ENCODE measurements at regions not wholly inside any gene's neighbourhood (a gene's known extent, or its start where the extent isn't known, plus 50 kb on each side); places are given as distances from the start of the nearest gene placed in this dataset.

DNA sequence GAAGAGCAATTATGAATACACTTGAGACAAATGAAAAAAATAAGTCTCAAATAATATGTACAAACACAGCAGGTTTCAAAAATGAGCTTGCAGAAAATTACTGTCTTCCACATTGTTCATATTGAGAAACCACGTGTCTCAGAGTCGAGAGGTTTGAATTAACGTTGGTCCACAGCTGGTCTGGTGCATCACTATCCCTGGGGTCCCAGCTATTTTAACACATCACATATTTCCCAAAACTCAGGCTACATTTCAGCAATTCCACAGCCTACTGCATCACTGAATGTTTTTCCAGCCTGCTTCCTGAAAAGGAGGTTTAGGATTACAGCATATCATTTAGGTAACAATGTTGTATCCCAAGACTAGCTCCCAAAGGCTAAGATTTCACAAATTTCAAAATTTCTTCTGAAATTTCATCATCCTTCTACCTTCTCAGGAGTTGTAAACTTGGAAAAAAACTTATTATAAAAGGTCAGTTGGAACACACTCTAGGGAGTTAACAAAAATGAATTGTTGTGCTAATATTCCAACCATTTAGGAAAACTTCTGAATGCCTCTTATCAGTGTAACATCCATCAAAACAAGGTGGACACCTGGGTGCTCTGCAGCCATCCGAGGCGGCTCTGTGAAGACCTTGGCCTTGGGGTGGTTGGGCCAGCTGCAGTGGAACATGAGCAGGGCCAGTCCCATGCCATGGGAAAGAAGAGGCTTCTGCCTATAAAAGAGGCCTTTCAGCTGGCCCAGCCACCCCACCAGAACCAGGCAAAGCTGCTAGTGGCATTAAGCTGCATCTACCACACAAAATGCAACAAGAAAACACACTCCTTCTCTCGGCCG lies 198.1 kb upstream of the RBBP8 start:
- no peak overlapping the region for H3K4me3 ChIP-seq (ENCODE audit: low read depth, low read length)
- TF ChIP-seq, protein P1, sequence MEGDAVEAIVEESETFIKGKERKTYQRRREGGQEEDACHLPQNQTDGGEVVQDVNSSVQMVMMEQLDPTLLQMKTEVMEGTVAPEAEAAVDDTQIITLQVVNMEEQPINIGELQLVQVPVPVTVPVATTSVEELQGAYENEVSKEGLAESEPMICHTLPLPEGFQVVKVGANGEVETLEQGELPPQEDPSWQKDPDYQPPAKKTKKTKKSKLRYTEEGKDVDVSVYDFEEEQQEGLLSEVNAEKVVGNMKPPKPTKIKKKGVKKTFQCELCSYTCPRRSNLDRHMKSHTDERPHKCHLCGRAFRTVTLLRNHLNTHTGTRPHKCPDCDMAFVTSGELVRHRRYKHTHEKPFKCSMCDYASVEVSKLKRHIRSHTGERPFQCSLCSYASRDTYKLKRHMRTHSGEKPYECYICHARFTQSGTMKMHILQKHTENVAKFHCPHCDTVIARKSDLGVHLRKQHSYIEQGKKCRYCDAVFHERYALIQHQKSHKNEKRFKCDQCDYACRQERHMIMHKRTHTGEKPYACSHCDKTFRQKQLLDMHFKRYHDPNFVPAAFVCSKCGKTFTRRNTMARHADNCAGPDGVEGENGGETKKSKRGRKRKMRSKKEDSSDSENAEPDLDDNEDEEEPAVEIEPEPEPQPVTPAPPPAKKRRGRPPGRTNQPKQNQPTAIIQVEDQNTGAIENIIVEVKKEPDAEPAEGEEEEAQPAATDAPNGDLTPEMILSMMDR (IDR thresholded peaks at IDR 0.05; ENCODE audit: insufficient read depth, low read length, missing control alignments), result no peak
- POLR2A ChIA-PET, result no interaction called here
- CTCF ChIA-PET, result no interaction called here
- DNase-seq (ENCODE audit: low read depth, low spot score), result peak; percentile 29

DNA sequence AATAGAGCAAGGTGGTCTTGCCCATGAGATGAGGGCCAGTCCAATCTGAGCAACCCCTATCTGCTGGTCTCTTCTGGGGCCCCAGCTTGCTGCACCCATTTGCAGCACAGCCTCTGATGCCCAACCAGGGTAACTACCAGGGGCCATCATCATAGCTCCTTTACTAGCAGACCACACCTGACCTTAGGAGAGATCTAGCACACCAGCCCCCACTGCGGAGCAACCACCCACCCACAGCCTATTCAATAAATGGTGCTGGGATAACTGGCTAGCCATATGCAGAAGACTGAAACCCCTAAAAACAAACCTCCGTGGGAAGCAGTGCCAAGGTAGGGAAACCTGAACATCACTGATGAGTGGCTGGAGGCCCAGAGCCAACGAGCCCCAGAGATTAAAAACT lies 196.1 kb upstream of the RBBP8 start:
- H3K4me3 ChIP-seq (ENCODE audit: low read depth, low read length), result no peak overlapping the region
- TF ChIP-seq, protein P1 (IDR thresholded peaks at IDR 0.05; ENCODE audit: insufficient read depth, low read length, missing control alignments), result no peak
- ChIA-PET CTCF (interaction anchor here (1.6 kb wide), 1 partner anchor 174 kb away, joined by 3 read pairs; no protein-coding TSS in a partner anchor), POLR2A (no interaction called here)
- no peak for DNase-seq (ENCODE audit: low read depth, low spot score)

DNA sequence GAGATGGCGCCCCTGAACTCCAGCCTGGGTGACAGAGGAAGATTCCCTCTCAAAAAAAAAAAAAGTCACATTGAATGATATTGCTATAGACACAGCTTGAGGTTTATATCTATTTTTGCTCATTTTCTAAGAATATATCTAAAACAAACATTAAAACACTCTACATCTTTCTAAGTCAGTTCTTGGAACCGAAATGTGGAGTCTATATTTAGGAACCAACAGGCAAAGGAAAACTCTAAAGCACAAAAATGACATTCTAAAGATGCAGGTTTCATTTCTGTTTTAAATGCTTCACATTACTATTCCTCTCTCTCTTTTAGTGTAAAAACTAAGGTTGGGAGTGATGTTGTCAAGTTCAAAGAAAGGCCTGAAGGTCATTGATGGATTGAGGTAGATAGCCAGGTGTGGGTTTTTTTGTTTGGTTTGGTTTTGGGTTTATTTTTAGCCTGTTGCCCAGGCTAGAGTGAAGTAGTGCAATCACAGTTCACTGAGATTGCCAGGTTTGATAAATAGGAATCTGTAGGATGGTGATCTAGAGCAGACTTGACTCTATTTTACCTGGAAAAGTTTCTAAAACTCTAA lies 194.0 kb upstream of the RBBP8 start:
- TF ChIP-seq, protein P1 (IDR thresholded peaks at IDR 0.05; ENCODE audit: insufficient read depth, low read length, missing control alignments), result no peak
- no peak for DNase-seq (ENCODE audit: low read depth, low spot score)
- H3K4me3 ChIP-seq (ENCODE audit: low read depth, low read length), result no peak overlapping the region
- ChIA-PET CTCF (no interaction called here), POLR2A (no interaction called here)

DNA sequence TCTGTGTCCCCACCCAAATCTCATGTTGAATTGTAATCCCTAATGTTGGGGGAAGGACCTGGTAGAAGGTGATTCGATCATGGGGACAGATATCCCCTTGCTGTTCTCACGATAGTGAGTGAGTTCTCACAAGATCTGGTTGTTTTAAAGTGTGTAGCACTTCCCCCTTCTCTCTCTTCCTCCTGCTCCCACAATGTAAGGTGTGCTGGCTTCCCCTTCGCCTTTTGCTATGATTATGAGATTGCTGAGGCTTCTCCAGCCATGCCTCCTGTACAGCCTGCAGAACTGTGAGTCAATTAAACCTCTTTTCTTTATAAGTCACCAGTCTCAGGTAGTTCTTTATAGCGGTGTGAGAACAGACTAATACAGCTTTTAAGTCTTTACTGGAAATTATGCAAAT lies 193.3 kb upstream of the RBBP8 start:
- DNase-seq (ENCODE audit: low read depth, low spot score), result no peak
- H3K4me3 ChIP-seq (ENCODE audit: low read depth, low read length), result no peak overlapping the region
- CTCF ChIA-PET, result no interaction called here
- TF ChIP-seq, protein P1 (IDR thresholded peaks at IDR 0.05; ENCODE audit: insufficient read depth, low read length, missing control alignments), result no peak
- POLR2A ChIA-PET, result no interaction called here

DNA sequence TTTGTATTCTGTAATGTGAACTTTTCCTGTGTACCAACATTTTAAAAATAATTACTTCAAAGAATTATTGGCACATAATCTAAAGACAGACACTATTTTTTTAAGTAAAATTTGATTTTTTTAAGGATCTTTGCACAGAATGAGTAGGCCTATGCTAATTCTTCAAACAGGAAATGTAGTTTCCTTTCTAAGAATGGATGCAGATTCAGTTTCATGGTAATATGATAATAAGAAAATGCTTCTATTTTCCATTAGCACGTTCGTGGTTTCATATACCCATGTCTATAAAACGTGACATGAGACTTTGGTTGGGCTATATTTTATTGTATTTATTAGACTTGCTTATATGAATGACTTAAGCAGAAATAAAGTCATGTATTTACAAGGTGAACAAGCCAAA lies 191.8 kb upstream of the RBBP8 start:
- DNase-seq (ENCODE audit: low read depth, low spot score), result no peak
- POLR2A ChIA-PET, result no interaction called here
- CTCF ChIA-PET, result no interaction called here
- H3K4me3 ChIP-seq (ENCODE audit: low read depth, low read length), result no peak overlapping the region
- TF ChIP-seq, protein P1 (IDR thresholded peaks at IDR 0.05; ENCODE audit: insufficient read depth, low read length, missing control alignments), result no peak

DNA sequence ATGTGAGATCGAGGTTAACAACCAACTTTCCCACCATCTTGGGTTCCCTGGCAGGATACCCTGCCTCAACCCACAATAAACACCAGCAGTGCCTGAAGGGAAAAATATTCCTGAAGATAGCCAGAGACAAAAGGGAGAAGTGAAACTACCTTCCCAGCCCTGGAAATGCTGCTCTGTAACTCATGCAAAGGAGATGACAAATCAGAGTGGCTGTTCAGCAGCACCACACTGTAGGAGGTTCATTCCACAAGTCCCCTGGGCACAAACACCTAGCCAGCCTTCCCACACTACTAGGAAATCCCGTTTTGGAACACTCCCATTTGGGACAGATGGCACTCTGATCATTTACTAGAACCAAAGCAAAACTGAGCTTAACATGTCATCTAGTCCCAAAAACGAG lies 190.7 kb upstream of the RBBP8 start:
- TF ChIP-seq, protein P1 (IDR thresholded peaks at IDR 0.05; ENCODE audit: insufficient read depth, low read length, missing control alignments), result no peak
- ChIA-PET POLR2A (no interaction called here), CTCF (no interaction called here)
- no peak for DNase-seq (ENCODE audit: low read depth, low spot score)
- H3K4me3 ChIP-seq (ENCODE audit: low read depth, low read length), result no peak overlapping the region
